Keratinocyte (primary cell): ENCODE measurements at regions not wholly inside any gene's neighbourhood (a gene's known extent, or its start where the extent isn't known, plus 50 kb on each side); places are given as distances from the start of the nearest gene placed in this dataset.

Experiments
- DNase-seq: peaks from one replicate; pipeline ENCODE4 v3.0.0-alpha.2; 2011; ENCODE audit warnings: low read depth, missing footprints, low spot score
- FAIRE-seq: peaks from 2 replicates; lab custom pipeline; 2011; peaks lifted over from hg19 to GRCh38; lab: Jason Lieb, UNC
- H2AFZ ChIP-seq: 2 replicates; pipeline ENCODE4 v1.6.0; 2012; ENCODE audit warnings: low read length, control low read depth, inconsistent platforms; ENCODE audit not compliant: control insufficient read depth
- H3K27ac ChIP-seq: 2 replicates; pipeline ENCODE4 v1.5.1; 2011; ENCODE audit warnings: low read length; ENCODE audit not compliant: control insufficient read depth, insufficient read depth
- H3K27me3 ChIP-seq: 3 replicates; pipeline ENCODE4 v1.6.0; 2011; ENCODE audit warnings: low read length; ENCODE audit not compliant: control insufficient read depth, insufficient read depth; ENCODE audit errors: extremely low read depth
- H3K36me3 ChIP-seq, 2 experiments: 2 replicates in 1 of 2; 3 replicates in 1 of 2; pipeline ENCODE4 v1.5.1; 2011; ENCODE audit warnings: low read length in 2 of 2, mild to moderate bottlenecking in 1 of 2; ENCODE audit not compliant: control insufficient read depth in 2 of 2, insufficient read depth in 2 of 2; ENCODE audit errors: extremely low read depth in 1 of 2
- H3K4me1 ChIP-seq: 3 replicates; pipeline ENCODE4 v1.5.1; 2011; ENCODE audit warnings: low read length; ENCODE audit not compliant: control insufficient read depth, insufficient read depth; ENCODE audit errors: extremely low read depth
- H3K4me2 ChIP-seq: 3 replicates; pipeline ENCODE4 v1.6.0; 2011; ENCODE audit warnings: low read depth, low read length; ENCODE audit not compliant: control insufficient read depth, insufficient read depth; ENCODE audit errors: extremely low read depth
- H3K4me3 ChIP-seq, 3 experiments: fragments of 200-600 bp in 1 of 3; sonication (generic) in 1 of 3; 2 replicates in 2 of 3; 3 replicates in 1 of 3; pipeline ENCODE4 v1.5.1; 2011 to 2016; ENCODE audit warnings: low read length in 3 of 3, mild to moderate bottlenecking in 3 of 3, control low read depth in 2 of 3, inconsistent platforms in 1 of 3, low read depth in 1 of 3, mixed read lengths in 1 of 3, mixed run types in 1 of 3, moderate library complexity in 1 of 3; ENCODE audit not compliant: control insufficient read depth in 2 of 3, insufficient read depth in 2 of 3; ENCODE audit errors: extremely low read depth in 1 of 3
- H3K79me2 ChIP-seq: 2 replicates; pipeline ENCODE4 v1.6.0; 2012; ENCODE audit warnings: low read length; ENCODE audit not compliant: control insufficient read depth, insufficient read depth
- H3K9ac ChIP-seq: 3 replicates; pipeline ENCODE4 v1.6.0; 2011; ENCODE audit warnings: low read length; ENCODE audit not compliant: control insufficient read depth, insufficient read depth; ENCODE audit errors: extremely low read depth
- H3K9me1 ChIP-seq: 3 replicates; pipeline ENCODE4 v1.6.0; 2011; ENCODE audit warnings: low read length; ENCODE audit not compliant: control insufficient read depth, insufficient read depth; ENCODE audit errors: extremely low read depth
- H3K9me3 ChIP-seq: 2 replicates; pipeline ENCODE4 v1.5.1; 2012; ENCODE audit warnings: low read depth, low read length; ENCODE audit not compliant: control insufficient read depth
- H4K20me1 ChIP-seq: 3 replicates; pipeline ENCODE4 v1.6.0; 2011; ENCODE audit warnings: low read length; ENCODE audit not compliant: control insufficient read depth, insufficient read depth; ENCODE audit errors: extremely low read depth
- EZH2 ChIP-seq: IDR thresholded peaks from one replicate; pipeline ENCODE4 v1.6.1; 2012; ENCODE audit warnings: inconsistent platforms, mild to moderate bottlenecking, low read length, moderate library complexity
- dilution Hi-C: fragments of 300-500 bp; cut with MboI; formaldehyde crosslinking; loops from one replicate; pipeline ENCODE4 v1.7.0; 2020; ENCODE audit warnings: low sequenced_read_pairs; ENCODE audit not compliant: extremely low pct_ligation_motif_present
- TF ChIP-seq, protein P1 (sequence below), 3 experiments: IDR thresholded peaks in 1 of 3; conservative IDR thresholded peaks in 1 of 3; optimal IDR thresholded peaks in 1 of 3; 2 replicates in 2 of 3; 3 replicates in 1 of 3; pipeline versions ENCODE3 to v1.5.1; 2011; ENCODE audit warnings: low read length in 3 of 3, mild to moderate bottlenecking in 3 of 3, moderate library complexity in 2 of 3, control low read depth in 1 of 3, inconsistent platforms in 1 of 3; ENCODE audit not compliant: insufficient read depth in 2 of 3; ENCODE audit errors: extremely low read depth in 1 of 3

- Histone ChIP-seq H3K4me2 (no peak overlapping the region), H2AFZ (no peak overlapping the region), H3K9ac (no peak overlapping the region), H4K20me1 (no peaks in the 10 kb centered on the region), H3K27me3 (no peaks in the 10 kb centered on the region), H3K79me2 (no peaks in the 10 kb centered on the region), H3K9me3 (no peaks in the 10 kb centered on the region), H3K27ac (no peak overlapping the region), H3K36me3 (no peaks in the 10 kb centered on the region), H3K9me1 (no peaks in the 10 kb centered on the region), H3K4me1 (peaks cover 13% of the 10 kb centered on the region), H3K4me3 (no peak overlapping the region)
- no peak for TF ChIP-seq EZH2
- TF ChIP-seq, protein P1, sequence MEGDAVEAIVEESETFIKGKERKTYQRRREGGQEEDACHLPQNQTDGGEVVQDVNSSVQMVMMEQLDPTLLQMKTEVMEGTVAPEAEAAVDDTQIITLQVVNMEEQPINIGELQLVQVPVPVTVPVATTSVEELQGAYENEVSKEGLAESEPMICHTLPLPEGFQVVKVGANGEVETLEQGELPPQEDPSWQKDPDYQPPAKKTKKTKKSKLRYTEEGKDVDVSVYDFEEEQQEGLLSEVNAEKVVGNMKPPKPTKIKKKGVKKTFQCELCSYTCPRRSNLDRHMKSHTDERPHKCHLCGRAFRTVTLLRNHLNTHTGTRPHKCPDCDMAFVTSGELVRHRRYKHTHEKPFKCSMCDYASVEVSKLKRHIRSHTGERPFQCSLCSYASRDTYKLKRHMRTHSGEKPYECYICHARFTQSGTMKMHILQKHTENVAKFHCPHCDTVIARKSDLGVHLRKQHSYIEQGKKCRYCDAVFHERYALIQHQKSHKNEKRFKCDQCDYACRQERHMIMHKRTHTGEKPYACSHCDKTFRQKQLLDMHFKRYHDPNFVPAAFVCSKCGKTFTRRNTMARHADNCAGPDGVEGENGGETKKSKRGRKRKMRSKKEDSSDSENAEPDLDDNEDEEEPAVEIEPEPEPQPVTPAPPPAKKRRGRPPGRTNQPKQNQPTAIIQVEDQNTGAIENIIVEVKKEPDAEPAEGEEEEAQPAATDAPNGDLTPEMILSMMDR (optimal IDR thresholded peaks at IDR 0.05 in 1 of 3, IDR thresholded peaks at IDR 0.05 in 1 of 3, conservative IDR thresholded peaks at IDR 0.05 in 1 of 3; ENCODE audit: extremely low read depth in 1 of 3, insufficient read depth in 2 of 3, low read length in 3 of 3): no peak
- FAIRE-seq: no peak
- no peak for DNase-seq
- dilution Hi-C loops: no loop called here
Observed at GRCh38 chr12:5345534-5345933, 86.4 kb upstream of the NTF3 start.

- FAIRE-seq (peak; percentile 43), DNase-seq (no peak)
Observed at GRCh38 chr12:5348057-5348456, 83.9 kb upstream of the NTF3 start.

More at GRCh38 chr12:5348057-5348456, 83.9 kb upstream of the NTF3 start:
- dilution Hi-C loops: no loop called here
- TF ChIP-seq EZH2: no peak
- TF ChIP-seq, protein P1 (optimal IDR thresholded peaks at IDR 0.05 in 1 of 3, IDR thresholded peaks at IDR 0.05 in 1 of 3, conservative IDR thresholded peaks at IDR 0.05 in 1 of 3; ENCODE audit: extremely low read depth in 1 of 3, insufficient read depth in 2 of 3, low read length in 3 of 3): no peak
- H3K9me3 ChIP-seq: no peaks in the 10 kb centered on the region
- H3K4me3 ChIP-seq: peak overlapping the region in 1 of 3 experiments; percentile 2
- H3K4me2 ChIP-seq: peak overlapping the region; percentile 63
- H3K4me1 ChIP-seq: peaks cover 13% of the 10 kb centered on the region
- H3K27ac ChIP-seq: no peak overlapping the region
- H4K20me1 ChIP-seq: no peaks in the 10 kb centered on the region
- no peaks in the 10 kb centered on the region for H3K9me1 ChIP-seq
- H3K9ac ChIP-seq: peak overlapping the region; percentile 3
- no peaks in the 10 kb centered on the region for H3K36me3 ChIP-seq
- no peaks in the 10 kb centered on the region for H3K27me3 ChIP-seq
- H2AFZ ChIP-seq: peak overlapping the region; percentile 65
- no peaks in the 10 kb centered on the region for H3K79me2 ChIP-seq
